GM18858 (cell line): ENCODE measurements at regions not wholly inside any gene's neighbourhood (a gene's known extent, or its start where the extent isn't known, plus 50 kb on each side); places are given as distances from the start of the nearest gene placed in this dataset.
"Not testable (repeated sequence)": the region's sequence is repeated elsewhere in the genome, so short reads cannot be mapped to it uniquely, and the experiment has no call there.

Experiments
- ATAC-seq: cut with Tn5 transposase; IDR thresholded peaks from one replicate; pipeline ENCODE4 v1.9.1; 2021; ENCODE audit not compliant: unreplicated experiment

DNA sequence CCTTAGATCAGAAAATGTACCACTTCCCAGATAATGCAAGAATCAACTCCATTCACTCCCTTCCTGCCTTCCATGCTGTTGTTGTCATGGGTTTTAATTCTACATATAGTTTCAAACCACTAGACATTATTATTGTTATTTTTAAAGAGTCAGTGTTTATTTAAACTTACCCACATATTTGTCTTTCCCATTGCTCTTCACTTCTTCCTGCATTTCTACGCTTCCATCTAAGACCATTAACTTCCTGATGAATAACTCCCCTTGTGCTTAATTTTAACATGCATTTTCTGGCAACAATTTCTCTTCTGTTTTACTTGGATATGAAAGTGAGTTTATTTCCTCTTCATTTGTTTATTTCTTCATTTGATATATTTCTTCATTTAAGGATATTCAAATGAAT, 127.1 kb upstream of the FHIT start:
- ATAC-seq = no peak

DNA sequence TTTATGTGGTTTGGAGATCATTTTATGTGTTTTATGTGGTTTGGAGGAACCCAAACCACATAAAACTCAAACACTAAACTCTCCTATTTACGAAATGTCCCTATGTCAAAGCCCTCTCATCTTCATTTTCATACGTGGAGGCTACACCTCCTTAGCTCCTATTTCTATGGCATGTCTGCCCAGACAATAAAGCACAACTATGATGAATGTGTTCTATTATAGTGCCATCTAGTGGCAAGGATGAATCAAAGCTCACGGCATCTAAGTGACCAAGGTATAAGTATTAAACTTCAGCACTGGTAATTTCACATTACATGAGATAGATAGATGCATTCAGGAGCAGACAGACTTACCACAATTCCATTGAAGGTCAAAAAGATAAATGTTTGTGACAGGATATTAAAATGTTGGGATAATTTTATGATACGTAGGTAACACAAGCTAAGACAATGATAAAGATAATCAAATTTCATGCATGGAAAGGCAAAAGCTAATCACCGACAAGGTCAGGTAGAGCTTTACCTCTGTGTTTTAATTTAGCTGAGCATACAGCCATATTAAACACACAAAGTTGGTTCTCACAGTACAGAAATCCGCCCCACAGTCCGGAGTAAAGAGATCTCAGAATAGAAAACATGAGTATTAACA, 130.6 kb upstream of the FHIT start:
- peak; percentile 95 for ATAC-seq

DNA sequence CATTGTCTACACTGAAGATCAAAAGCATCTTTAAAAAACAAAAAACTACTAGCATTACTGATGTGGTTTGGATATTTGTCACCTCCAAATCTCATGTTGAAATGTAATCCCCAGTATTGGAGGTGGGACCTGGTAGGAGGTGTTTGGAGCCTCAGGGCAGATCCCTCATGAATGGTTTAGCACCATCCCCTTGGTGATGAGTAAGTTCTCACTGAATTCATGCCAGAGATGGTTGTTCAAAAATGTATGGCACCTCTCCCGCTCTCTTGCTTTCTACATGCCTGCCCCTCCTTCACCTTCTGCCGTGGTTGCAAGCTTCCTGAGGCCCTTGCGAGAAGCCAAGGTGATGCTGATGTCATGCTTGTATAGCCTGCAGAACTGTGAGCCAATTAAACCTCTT, 136.6 kb upstream of the FHIT start:
- no peak for ATAC-seq

DNA sequence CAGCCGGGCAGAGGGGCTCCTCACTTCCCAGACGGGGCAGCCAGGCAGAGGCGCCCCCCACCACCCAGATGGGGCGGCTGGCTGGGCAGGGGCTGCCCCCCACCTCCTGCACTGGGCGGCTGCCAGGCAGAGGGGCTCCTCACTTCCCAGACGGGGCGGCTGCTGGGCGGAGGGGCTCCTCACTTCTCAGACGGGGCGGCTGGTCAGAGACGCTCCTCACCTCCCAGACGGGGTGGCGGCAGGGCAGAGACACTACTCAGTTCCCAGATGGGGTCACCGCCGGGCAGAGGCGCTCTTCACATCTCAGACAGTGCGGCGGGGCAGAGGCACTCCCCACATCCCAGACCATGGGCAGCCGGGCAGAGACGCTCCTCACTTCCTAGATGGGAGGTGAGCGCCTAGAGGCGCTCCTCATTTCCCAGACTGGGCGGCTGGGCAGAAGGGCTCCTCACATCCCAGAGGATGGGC, 142.3 kb upstream of the FHIT start:
- not testable (repeated sequence) for ATAC-seq

DNA sequence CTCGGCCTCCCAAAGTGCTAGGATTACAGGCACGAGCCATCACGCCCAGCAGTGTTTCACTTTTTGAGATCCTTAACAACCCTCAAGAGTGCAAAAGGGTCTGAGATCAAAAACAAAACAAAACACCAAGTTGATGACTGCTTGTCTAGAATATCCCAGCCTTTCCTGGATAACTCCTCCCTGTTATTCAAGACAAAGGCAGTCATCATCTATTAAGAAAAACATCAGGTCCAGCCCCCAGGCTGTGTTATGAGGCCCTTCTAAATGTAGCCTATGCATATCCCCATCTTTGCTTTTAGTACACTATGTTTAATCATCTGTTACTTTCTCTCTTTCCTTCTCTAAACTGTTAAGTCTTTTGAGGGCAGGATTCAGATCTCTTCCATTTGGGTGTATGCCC, 150.1 kb upstream of the FHIT start:
- ATAC-seq = no peak

DNA sequence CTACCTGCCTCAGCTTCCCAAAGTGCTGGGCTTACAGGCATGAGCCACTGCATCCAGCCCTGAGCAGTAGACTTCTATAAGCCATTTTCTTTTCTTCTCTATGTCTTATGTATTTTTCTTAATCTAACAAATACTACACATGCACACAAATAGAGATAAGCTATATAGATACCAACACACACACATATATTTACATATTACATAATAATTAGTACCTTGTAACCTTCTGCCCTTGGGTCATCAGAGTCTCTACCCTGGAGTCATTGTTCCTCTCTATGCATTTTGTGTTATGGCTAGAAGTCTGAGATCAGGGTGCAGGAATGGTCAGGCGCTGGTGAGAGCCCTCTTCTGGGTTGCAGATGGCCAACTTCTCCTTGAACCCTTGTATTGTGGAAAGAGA, 154.0 kb upstream of the PTPRG start:
- ATAC-seq = no peak

DNA sequence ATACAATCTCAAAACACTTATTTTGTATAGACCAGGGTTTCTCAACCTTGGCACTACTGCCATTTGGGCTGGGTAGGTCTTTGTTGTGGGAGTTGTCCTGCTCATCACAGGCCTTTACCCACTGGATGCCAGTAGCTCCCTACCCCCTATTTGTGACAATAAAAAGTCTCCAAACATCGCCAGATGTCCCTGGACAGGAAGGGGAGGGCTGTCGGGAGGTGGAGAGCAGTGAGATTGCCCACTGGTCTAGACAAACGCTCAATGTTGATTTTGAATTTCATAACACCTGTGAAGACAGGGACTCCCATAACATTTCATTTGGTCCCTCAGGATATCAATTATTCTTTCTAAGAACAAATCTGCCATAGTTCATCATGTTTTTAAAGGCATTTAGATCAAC, 151.7 kb upstream of the PTPRG start:
- no peak for ATAC-seq

DNA sequence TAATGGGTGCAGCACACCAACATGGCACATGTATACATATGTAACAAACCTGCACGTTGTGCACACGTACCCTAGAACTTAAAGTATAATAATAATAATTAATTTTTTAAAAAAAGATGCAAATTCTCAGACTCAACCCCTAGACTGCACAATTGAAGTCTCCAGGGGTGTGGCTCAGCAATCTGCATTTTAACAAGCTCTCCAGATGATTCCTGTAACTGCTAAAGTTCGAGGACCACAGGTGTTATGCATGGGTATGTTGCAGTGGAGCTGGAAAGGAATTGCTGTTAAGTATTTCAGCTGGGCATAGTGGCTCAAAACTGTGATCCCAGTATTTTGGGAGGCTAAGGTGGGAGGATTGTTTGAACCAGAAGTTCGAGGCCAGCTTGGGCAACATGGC, 151.0 kb upstream of the PTPRG start:
- not testable (repeated sequence) for ATAC-seq

DNA sequence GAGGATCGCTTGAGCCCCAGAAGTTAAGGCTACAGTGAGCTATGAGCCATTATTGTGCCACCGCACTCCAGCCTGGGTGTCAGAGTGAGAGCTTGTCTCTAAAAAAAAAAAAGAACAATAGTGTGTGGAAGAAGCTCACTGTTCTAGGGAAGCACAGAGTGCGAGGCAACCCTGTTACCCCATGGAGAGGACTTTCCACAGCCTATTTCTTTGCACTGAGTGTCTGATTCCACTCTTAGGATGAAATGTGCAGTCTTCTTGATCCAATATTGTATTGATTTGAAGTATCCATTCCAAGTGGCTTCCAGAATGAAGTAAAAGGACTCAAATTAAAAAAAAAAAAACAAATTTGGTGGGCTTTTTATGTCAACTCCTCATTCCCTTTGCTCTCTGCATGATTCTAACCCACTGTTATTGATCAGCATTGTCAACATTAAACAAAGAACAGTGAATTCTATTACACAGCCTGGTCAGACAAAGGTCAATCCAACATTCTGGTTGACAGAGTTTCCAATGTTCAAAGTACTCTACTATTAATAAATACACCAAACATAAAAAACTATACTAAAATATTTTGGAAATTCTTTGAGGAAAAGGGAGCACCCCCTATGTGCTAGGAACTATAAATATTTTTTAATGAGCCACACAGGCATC, 150.2 kb upstream of the PTPRG start:
- no peak for ATAC-seq

DNA sequence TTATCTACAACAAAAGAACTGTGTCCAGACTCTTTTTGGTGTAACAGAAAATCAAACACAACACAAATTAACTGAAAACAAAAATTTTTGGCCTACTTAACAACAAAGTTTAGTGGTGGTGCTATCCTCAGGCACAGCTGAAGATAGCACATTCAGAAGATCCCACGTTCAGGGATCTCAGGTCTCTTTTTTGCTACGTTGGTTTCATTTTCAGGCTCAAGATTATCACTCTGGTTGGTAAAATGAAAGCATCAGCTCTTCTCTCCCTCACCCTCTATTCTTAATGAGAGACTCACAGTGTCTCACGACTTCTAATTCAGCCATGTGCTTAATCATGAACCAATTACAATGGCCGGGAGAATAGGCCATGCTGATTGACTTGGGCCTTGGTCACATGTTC, 146.9 kb upstream of the PTPRG start:
- peak; percentile 68 for ATAC-seq

DNA sequence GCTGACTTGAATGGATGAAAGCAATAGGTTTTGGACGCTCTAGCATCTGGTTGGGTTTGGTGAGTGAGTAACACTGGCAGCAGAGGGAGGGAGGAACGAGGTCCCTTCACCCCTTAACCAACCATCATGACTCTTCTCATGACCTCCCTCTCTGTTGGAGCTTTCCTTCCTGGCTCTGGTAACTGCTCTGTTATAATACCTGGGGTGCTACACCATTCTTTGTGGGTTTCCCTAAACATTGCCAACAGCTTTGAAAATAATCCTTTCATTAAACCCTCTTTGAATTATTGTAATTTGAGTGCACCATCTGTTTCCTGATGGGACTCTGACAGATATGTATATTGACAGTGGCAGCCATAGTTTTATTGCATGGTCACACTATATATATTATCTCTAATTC, 146.2 kb upstream of the PTPRG start:
- ATAC-seq = no peak

DNA sequence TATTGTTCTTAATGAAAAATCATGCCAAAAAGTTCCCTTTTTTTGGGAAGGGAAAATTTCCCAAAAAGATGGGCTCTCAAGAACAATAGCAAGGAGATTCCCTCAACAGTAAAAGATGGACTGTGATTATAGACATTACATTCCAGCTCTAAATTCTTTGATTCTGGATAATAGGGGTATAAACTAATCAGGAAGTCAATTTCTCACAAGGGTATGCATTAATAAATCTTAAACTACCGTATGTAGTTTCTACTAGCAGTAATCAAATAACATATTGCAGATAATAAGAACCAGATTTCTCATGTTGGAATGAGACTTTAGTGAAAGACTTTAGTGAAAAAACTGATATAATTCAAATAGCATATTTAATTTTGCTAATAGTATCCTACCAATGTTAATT, 144.8 kb upstream of the PTPRG start:
- ATAC-seq = no peak

DNA sequence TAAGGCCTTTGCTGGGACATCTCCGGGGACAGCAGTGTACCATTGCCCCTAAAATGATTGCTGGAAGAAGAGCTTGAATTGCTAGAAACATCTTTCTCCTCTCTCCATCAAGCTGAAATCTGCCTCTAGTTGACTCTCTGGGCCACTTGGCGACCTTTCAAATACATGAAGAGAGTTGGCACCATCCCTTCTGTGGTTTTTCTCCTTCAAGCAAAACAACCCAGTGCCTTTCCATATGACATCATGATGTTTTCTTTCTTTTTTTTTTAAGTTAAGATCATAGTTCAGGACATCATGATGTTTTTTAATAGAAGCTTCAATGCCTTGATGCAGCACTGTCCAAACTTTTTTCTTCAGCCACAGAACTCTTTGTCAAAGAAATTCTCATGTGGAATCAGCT, 144.0 kb upstream of the PTPRG start:
- no peak for ATAC-seq

DNA sequence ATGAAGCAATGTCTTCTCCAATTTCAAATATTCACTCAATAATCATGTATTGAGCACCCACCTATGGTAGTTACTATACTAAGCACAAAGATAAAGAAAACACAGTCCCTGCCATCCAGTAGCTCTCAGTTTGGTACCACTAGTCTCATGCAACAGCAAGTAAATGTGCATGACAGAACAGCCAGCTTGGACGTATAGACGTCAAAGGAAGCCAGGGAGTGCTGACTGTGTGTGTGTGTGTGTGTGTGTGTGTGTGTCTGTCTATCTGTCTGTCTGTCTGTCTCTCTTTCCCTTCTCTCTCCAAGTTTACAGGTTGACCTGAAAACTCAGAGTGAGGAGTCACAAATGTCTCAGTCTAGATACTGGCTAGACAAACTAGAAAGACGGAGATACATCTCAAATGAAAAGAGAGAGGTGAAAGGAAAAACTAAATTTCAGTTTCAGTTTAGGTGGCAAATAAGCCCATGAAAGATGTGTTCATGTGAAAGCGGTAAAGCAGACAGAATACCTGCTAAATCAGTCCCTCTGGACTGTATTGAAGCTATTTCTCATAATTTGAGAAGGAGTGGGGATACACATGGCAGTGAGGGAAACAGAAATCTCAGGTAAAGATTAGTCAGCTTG, 141.1 kb upstream of the PTPRG start:
- ATAC-seq = peak; percentile 53

DNA sequence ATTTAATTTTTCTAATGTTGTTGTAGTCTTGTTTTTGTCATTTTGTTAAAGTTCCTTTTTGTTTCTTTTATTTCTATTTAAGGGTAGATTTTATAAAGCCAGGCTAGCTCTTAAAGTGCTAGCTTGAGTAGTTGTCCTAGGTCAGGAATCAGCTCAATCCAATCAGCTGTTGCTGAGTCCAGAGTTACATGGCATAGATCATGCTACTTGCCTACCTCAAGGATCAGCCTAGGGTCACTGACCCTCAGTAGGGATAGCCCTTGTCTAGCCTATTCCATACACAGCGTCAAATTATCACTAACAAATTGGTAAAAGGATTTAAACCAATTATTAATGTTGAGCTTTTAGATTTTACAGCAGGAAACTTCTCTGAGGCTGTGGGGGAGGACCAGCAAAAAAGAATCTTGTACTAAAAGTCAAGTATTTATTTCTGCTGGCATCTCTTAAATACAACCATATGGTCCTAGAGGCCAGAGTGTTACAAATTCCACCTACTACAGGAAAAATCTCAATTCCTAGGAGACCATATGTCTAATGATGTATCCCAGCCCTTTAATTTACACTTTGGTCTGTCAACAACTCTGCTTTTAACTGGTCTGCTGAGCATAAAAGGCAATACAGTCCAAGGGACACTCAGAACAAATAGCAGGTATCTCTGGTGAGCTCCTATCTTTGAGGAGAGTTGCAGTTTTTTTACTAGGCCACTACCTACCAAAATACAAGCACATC, 138.3 kb upstream of the PTPRG start:
- no peak for ATAC-seq

DNA sequence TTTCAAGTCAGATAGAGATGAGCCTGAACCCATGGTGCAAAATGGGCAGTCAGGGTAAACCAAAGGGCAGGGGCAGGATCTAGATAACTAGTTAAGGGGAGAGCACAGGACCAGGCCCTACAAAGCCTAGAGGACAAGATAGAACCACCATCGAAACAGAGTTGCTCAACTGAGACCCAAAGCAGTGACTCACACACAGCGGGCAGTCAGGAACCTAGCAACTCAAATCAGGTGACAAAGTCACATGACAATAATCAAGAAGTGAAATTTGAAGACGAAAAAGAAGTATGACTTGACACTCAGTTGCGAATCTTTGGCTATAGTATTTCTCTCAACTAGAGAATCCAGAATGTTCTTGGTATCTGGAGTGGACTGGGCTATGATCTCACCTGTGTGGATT, 136.0 kb upstream of the PTPRG start:
- ATAC-seq = no peak

DNA sequence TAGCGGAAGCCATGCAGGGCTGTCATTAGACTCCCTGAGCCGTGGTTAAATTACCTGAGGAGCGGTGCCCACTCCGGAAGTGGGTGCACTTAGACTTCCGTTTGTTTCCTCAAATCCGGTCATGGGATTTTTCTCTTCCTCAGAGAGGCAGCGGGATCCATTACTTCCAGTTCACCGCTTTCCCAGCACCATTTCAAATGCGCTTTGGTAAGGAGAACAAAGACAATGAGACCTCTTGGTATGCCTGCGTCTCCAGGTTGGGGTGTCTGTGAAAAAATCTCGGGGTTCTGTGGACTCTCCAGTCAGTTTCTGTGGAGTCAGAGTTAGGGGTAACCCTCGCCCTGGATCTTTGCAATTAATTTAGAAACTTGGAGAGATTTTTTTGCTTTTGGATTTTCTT, 132.3 kb upstream of the PTPRG start:
- no peak for ATAC-seq

DNA sequence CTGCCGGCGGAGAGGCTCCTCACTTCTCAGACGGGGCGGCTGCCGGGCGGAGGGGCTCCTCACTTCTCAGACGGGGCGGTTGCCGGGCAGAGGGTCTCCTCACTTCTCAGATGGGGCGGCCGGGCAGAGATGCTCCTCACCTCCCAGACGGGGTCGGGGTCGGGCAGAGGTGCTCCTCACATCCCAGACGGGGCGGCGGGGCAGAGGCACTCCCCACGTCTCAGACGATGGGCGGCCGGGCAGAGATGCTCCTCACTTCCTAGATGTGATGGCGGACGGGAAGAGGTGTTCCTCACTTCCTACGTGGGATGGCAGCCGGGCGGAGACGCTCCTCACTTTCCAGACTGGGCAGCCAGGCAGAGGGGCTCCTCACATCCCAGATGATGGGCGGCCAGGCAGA, 126.5 kb upstream of the PTPRG start:
- ATAC-seq = not testable (repeated sequence)

DNA sequence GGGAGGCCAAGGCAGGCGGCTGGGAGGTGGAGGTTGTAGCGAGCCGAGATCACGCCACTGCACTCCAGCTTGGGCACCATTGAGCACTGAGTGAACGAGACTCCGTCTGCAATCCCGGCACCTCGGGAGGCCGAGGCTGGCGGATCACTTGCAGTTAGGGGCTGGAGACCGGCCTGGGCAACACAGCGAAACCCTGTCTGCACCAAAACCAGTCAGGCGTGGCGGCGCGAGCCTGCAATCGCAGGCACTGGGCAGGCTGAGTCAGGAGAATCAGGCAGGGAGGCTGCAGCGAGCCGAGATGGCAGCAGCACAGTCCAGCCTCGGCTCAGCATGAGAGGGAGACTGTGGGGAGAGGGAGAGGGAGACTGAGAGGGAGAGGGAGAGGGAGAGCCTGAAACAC, 126.0 kb upstream of the PTPRG start:
- not testable (repeated sequence) for ATAC-seq

DNA sequence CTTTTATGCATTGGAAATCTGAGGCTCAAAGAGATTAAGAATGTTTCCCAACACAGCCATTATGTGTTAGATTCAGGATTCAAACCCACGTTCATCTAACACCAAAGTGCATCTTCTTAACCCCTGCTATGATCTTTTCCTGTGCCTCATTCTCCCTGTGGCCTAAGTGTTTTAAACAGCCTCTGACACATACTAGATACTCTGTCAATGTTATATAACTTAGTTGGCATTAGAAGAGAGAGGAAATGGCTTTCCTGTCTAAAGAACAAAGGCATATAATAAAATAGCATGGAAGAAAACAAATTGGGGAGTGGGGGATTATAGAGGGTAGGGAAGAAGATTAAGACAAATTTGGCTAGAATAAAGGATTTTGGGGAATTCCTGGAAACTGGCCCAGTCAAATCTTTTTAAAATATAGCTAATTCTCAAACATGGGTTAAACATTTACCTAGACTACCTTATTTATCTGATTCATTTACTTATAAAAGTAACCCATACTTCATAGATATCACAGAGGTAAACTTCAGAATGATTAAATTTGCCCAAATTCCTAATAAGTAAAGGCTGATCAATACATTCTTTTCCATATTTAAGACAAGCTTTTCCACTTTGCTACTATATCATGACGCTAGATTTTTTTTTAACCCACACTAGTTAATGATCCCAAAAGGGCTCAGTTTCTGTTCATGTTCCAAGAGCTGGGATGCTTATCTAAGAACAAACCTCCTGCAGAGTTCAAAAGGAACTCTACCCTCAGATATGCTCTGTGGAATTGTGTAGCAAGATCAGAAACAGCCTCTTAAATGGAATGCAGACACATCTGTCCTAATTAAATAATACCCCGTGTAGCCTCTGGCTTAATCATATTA, 122.9 kb upstream of the PTPRG start:
- ATAC-seq = no peak

DNA sequence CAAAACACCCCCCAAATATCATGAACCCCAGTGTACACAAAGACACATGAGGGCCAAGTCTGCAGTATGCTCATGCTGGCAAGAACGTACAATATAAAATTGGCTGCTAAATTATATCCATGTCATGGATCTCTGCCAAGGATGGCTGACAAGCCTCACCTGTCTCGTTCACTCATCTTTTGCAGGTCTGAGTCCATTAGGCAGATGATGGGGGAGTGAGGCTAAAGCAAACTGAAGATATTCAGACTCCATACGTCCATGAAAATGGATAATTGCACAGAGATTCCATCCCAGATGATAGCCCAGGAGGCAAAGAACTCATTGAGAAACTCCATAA, 122.3 kb upstream of the PTPRG start:
- ATAC-seq = no peak
